Ishikawa (cell line): ENCODE measurements at regions not wholly inside any gene's neighbourhood (a gene's known extent, or its start where the extent isn't known, plus 50 kb on each side); places are given as distances from the start of the nearest gene placed in this dataset.

Experiments used
- CEBPB ChIP-seq: IDR thresholded peaks from 2 replicates; pipeline ENCODE4 v1.6.1; 2012
- CREB1 ChIP-seq: IDR thresholded peaks from 2 replicates; pipeline ENCODE4 v1.6.1; 2012; ENCODE audit warnings: low read depth
- EGR1 ChIP-seq: IDR thresholded peaks from 2 replicates; pipeline ENCODE4 v1.6.1; 2012
- EP300 ChIP-seq: IDR thresholded peaks from 2 replicates; pipeline ENCODE4 v1.6.1; 2012; ENCODE audit warnings: borderline replicate concordance
- FOXM1 ChIP-seq: IDR thresholded peaks from 2 replicates; pipeline ENCODE4 v1.6.1; 2012; ENCODE audit warnings: low read depth, borderline replicate concordance
- MAX ChIP-seq: IDR thresholded peaks from 2 replicates; pipeline ENCODE4 v1.6.1; 2012
- NFIC ChIP-seq: IDR thresholded peaks from 2 replicates; pipeline ENCODE4 v1.6.1; 2012
- RAD21 ChIP-seq: IDR thresholded peaks from 2 replicates; pipeline ENCODE4 v1.6.1; 2012; ENCODE audit warnings: low read depth
- REST ChIP-seq: IDR thresholded peaks from 2 replicates; pipeline ENCODE4 v1.6.1; 2012; ENCODE audit warnings: low read depth, mild to moderate bottlenecking
- TAF1 ChIP-seq: IDR thresholded peaks from 2 replicates; pipeline ENCODE4 v1.6.1; 2012; ENCODE audit warnings: low read depth, mild to moderate bottlenecking
- TCF12 ChIP-seq: IDR thresholded peaks from 2 replicates; pipeline ENCODE4 v1.6.1; 2012; ENCODE audit warnings: low read depth
- TEAD4 ChIP-seq: IDR thresholded peaks from 2 replicates; pipeline ENCODE4 v1.6.1; 2012
- USF1 ChIP-seq: IDR thresholded peaks from 2 replicates; pipeline ENCODE4 v1.6.1; 2012
- YY1 ChIP-seq: IDR thresholded peaks from 2 replicates; pipeline ENCODE4 v1.6.1; 2012; ENCODE audit warnings: low read depth
- ZBTB7A ChIP-seq: IDR thresholded peaks from 2 replicates; pipeline ENCODE4 v1.6.1; 2012; ENCODE audit warnings: low read depth

- no peak for TF ChIP-seq MAX
- TF ChIP-seq YY1, result no peak
- no peak for TF ChIP-seq FOXM1
- TF ChIP-seq CREB1, result no peak
- TF ChIP-seq TEAD4, result no peak
Observed at GRCh38 chr21:22791376-22791775, 1793.2 kb downstream of the NCAM2 start.

- TF ChIP-seq EP300 (no peak), RAD21 (peak; percentile 56)
Observed at GRCh38 chr21:22791986-22792560, 1793.9 kb downstream of the NCAM2 start.

GRCh38 chr21:22795091-22795490 is 1796.9 kb downstream of the NCAM2 start:
- no peak for TF ChIP-seq RAD21

GRCh38 chr21:22795644-22796043 is 1797.4 kb downstream of the NCAM2 start:
- TF ChIP-seq TEAD4 (no peak), FOXM1 (no peak), CEBPB (no peak), USF1 (no peak), YY1 (no peak), NFIC (no peak), TAF1 (no peak), REST (no peak), EGR1 (no peak), CREB1 (no peak)

- TF ChIP-seq YY1 (no peak), NFIC (no peak), REST (no peak), EP300 (no peak), RAD21 (no peak), FOXM1 (no peak), TEAD4 (no peak), TCF12 (no peak), TAF1 (no peak), ZBTB7A (no peak), CEBPB (no peak)
Observed at GRCh38 chr21:22796147-22796546, 1797.9 kb downstream of the NCAM2 start.

GRCh38 chr21:22804151-22804550 is 1805.9 kb downstream of the NCAM2 start:
- no peak for TF ChIP-seq CREB1
- TF ChIP-seq YY1, result no peak
- no peak for TF ChIP-seq CEBPB
- no peak for TF ChIP-seq TAF1
- no peak for TF ChIP-seq NFIC
- TF ChIP-seq MAX, result no peak
- TF ChIP-seq REST, result no peak
- no peak for TF ChIP-seq EP300
- TF ChIP-seq TCF12, result no peak
- TF ChIP-seq FOXM1, result no peak
- TF ChIP-seq RAD21, result no peak
- TF ChIP-seq TEAD4, result no peak
- no peak for TF ChIP-seq USF1
- TF ChIP-seq EGR1, result no peak
- TF ChIP-seq ZBTB7A, result no peak
